CD4-positive, alpha-beta T cell treated with Interleukin-21 for 1 hour (primary cell): ENCODE measurements at regions not wholly inside any gene's neighbourhood (a gene's known extent, or its start where the extent isn't known, plus 50 kb on each side); places are given as distances from the start of the nearest gene placed in this dataset.

Source experiments
- DNase-seq: peaks from one replicate; pipeline ENCODE4 v3.0.0-alpha.2; 2020

GRCh38 chr6:113447088-113447831 is 409.9 kb upstream of the MARCKS start:
- DNase-seq = no peak

- no peak for DNase-seq
Measured at GRCh38 chr6:113449051-113449450, 408.1 kb upstream of the MARCKS start.

- DNase-seq = no peak
Measured at GRCh38 chr6:113450061-113450465, 407.1 kb upstream of the MARCKS start.

GRCh38 chr6:113451049-113451448 is 406.1 kb upstream of the MARCKS start:
- DNase-seq = no peak

GRCh38 chr6:113457198-113457597 is 399.9 kb upstream of the MARCKS start:
- no peak for DNase-seq

- no peak for DNase-seq
Measured at GRCh38 chr6:113457751-113458150, 399.4 kb upstream of the MARCKS start.

GRCh38 chr6:113458368-113459010 is 398.7 kb upstream of the MARCKS start:
- no peak for DNase-seq

GRCh38 chr6:113461153-113461932 is 395.8 kb upstream of the MARCKS start:
- no peak for DNase-seq

GRCh38 chr6:113464536-113464935 is 392.6 kb upstream of the MARCKS start:
- no peak for DNase-seq

- DNase-seq = no peak
Measured at GRCh38 chr6:113464960-113465359, 392.2 kb upstream of the MARCKS start.

- no peak for DNase-seq
Measured at GRCh38 chr6:113466526-113466925, 390.6 kb upstream of the MARCKS start.

- DNase-seq = no peak
Measured at GRCh38 chr6:113475392-113475791, 381.8 kb upstream of the MARCKS start.

- no peak for DNase-seq
Measured at GRCh38 chr6:113476937-113477839, 380.0 kb upstream of the MARCKS start.

- no peak for DNase-seq
Measured at GRCh38 chr6:113480616-113481015, 376.5 kb upstream of the MARCKS start.

GRCh38 chr6:113481458-113481857 is 375.7 kb upstream of the MARCKS start:
- no peak for DNase-seq

GRCh38 chr6:113481910-113482309 is 375.2 kb upstream of the MARCKS start:
- no peak for DNase-seq

GRCh38 chr6:113482771-113483170 is 374.4 kb upstream of the MARCKS start:
- DNase-seq = no peak

- DNase-seq = no peak
Measured at GRCh38 chr6:113486199-113486598, 370.9 kb upstream of the MARCKS start.

GRCh38 chr6:113487489-113488058 is 369.6 kb upstream of the MARCKS start:
- no peak for DNase-seq

- DNase-seq = no peak
Measured at GRCh38 chr6:113488061-113488460, 369.1 kb upstream of the MARCKS start.

GRCh38 chr6:113488812-113489685 is 368.1 kb upstream of the MARCKS start:
- DNase-seq = no peak
